ENCODE measurements at regions not wholly inside any gene's neighbourhood (a gene's known extent, or its start where the extent isn't known, plus 50 kb on each side); places are given as distances from the start of the nearest gene placed in this dataset.

GRCh38 chr17:83144421-83145357 lies 65.3 kb downstream of the METRNL start:
- no peak for DNase-seq (ENCODE audit: low spot score)

GRCh38 chr17:83145358-83145738 lies 65.9 kb downstream of the METRNL start:
- no peak for DNase-seq (ENCODE audit: low spot score)

- DNase-seq (ENCODE audit: low spot score): no peak
These were observed 66.4 kb downstream of the METRNL start for GRCh38 chr17:83145831-83146230.

- DNase-seq (ENCODE audit: low spot score): no peak
These were observed 66.9 kb downstream of the METRNL start for GRCh38 chr17:83146347-83146746.

- DNase-seq (ENCODE audit: low spot score): no peak
These were observed 67.9 kb downstream of the METRNL start for GRCh38 chr17:83147280-83147679.

GRCh38 chr17:83148317-83149028 lies 69.1 kb downstream of the METRNL start:
- no peak for DNase-seq (ENCODE audit: low spot score)

- DNase-seq (ENCODE audit: low spot score): no peak
These were observed 69.8 kb downstream of the METRNL start for GRCh38 chr17:83149029-83149725.

- DNase-seq (ENCODE audit: low spot score): no peak
These were observed 70.4 kb downstream of the METRNL start for GRCh38 chr17:83149761-83150251.

GRCh38 chr17:83150369-83151055 lies 71.1 kb downstream of the METRNL start:
- DNase-seq (ENCODE audit: low spot score): no peak

GRCh38 chr17:83151056-83151441 lies 71.6 kb downstream of the METRNL start:
- no peak for DNase-seq (ENCODE audit: low spot score)

GRCh38 chr17:83151442-83152226 lies 72.2 kb downstream of the METRNL start:
- no peak for DNase-seq (ENCODE audit: low spot score)

GRCh38 chr17:83152227-83152744 lies 72.9 kb downstream of the METRNL start:
- no peak for DNase-seq (ENCODE audit: low spot score)

- DNase-seq (ENCODE audit: low spot score): peak; percentile 46
These were observed 73.6 kb downstream of the METRNL start for GRCh38 chr17:83152745-83153611.

- DNase-seq (ENCODE audit: low spot score): no peak
These were observed 74.4 kb downstream of the METRNL start for GRCh38 chr17:83153681-83154310.

- DNase-seq (ENCODE audit: low spot score): no peak
These were observed 75.1 kb downstream of the METRNL start for GRCh38 chr17:83154311-83155127.

- DNase-seq (ENCODE audit: low spot score): no peak
These were observed 76.0 kb downstream of the METRNL start for GRCh38 chr17:83155128-83156121.

GRCh38 chr17:83156408-83156807 lies 77.0 kb downstream of the METRNL start:
- DNase-seq (ENCODE audit: low spot score): no peak

Measured in ecto neural progenitor cell (in vitro differentiated cells).